Activated B cell treated with CpG ODN at 0.5 μM for 24 hours (primary cell): ENCODE measurements at regions not wholly inside any gene's neighbourhood (a gene's known extent, or its start where the extent isn't known, plus 50 kb on each side); places are given as distances from the start of the nearest gene placed in this dataset.

Experiments used
- ATAC-seq: fragments of 200-7000 bp; cut with Tn5 transposase; one replicate; pipeline ENCODE4 v1.10.0; 2021; ENCODE audit warnings: low read depth, mild to moderate bottlenecking, moderate library complexity
- CTCF ChIA-PET: fragments of 350-600 bp; sonication (Branson Sonifier 250); formaldehyde crosslinking; loops from one replicate; lab custom pipeline; 2021; ENCODE audit warnings: antibody characterized with exemption; lab: Charles Lee
- POLR2A ChIA-PET: fragments of 350-600 bp; sonication (Branson Sonifier 250); formaldehyde crosslinking; loops from one replicate; lab custom pipeline; 2021; ENCODE audit warnings: antibody characterized with exemption; lab: Charles Lee
- DNase-seq: peaks from one replicate; pipeline ENCODE4 v3.0.0; 2022
- H3K27ac Mint-ChIP-seq: one replicate; pipeline ENCODE4 v1.8.0; 2020; ENCODE audit warnings: mixed read lengths
- H3K27me3 Mint-ChIP-seq: one replicate; pipeline ENCODE4 v1.8.0; 2021; ENCODE audit warnings: mixed read lengths
- H3K36me3 Mint-ChIP-seq: one replicate; pipeline ENCODE4 v1.8.0; 2021; ENCODE audit warnings: low read depth, mixed read lengths
- H3K4me1 Mint-ChIP-seq: one replicate; pipeline ENCODE4 v1.8.0; 2021; ENCODE audit warnings: mixed read lengths
- H3K4me3 Mint-ChIP-seq: one replicate; pipeline ENCODE4 v1.8.0; 2020; ENCODE audit warnings: mild to moderate bottlenecking, mixed read lengths
- H3K9me3 Mint-ChIP-seq: one replicate; pipeline ENCODE4 v1.8.0; 2020; ENCODE audit warnings: mixed read lengths
- CTCF ChIP-seq: fragments of 200-600 bp; IDR thresholded peaks from one replicate; pipeline ENCODE4 v1.8.0; 2022; ENCODE audit warnings: antibody characterized with exemption, mild to moderate bottlenecking
- intact Hi-C: fragments of 100-400 bp; cut with micrococcal nuclease; formaldehyde crosslinking; loops from one replicate; pipeline ENCODE4 v1.15.1; 2024

- Mint-ChIP-seq H3K27me3 (no peaks in the 10 kb centered on the region), H3K9me3 (peaks cover 2% of the 10 kb centered on the region), H3K4me1 (no peaks in the 10 kb centered on the region), H3K36me3 (no peaks in the 10 kb centered on the region), H3K4me3 (no peak overlapping the region), H3K27ac (no peak overlapping the region)
- DNase-seq = no peak
- no peak for ATAC-seq
- ChIA-PET POLR2A (no interaction called here), CTCF (no interaction called here)
- TF ChIP-seq CTCF = no peak
- intact Hi-C loops = no loop called here
Observed at GRCh38 chr5:120298981-120299380, 165.1 kb upstream of the PRR16 start.

- Mint-ChIP-seq H3K27ac (no peak overlapping the region), H3K9me3 (peaks cover 2% of the 10 kb centered on the region), H3K36me3 (no peaks in the 10 kb centered on the region), H3K4me3 (no peak overlapping the region), H3K4me1 (no peaks in the 10 kb centered on the region), H3K27me3 (no peaks in the 10 kb centered on the region)
- no peak for ATAC-seq
- intact Hi-C loops = no loop called here
- ChIA-PET POLR2A (no interaction called here), CTCF (no interaction called here)
- no peak for TF ChIP-seq CTCF
- no peak for DNase-seq
Observed at GRCh38 chr5:120304663-120305062, 159.4 kb upstream of the PRR16 start.

GRCh38 chr5:120306303-120306702 is 157.8 kb upstream of the PRR16 start:
- Mint-ChIP-seq H3K36me3 (no peaks in the 10 kb centered on the region), H3K27me3 (no peaks in the 10 kb centered on the region), H3K27ac (no peak overlapping the region), H3K4me3 (no peak overlapping the region), H3K4me1 (no peaks in the 10 kb centered on the region), H3K9me3 (peaks cover 2% of the 10 kb centered on the region)
- no peak for TF ChIP-seq CTCF
- DNase-seq = no peak
- ChIA-PET POLR2A (no interaction called here), CTCF (no interaction called here)
- intact Hi-C loops = no loop called here
- ATAC-seq = no peak

- intact Hi-C loops = no loop called here
- TF ChIP-seq CTCF = no peak
- Mint-ChIP-seq H3K36me3 (no peaks in the 10 kb centered on the region), H3K27ac (no peak overlapping the region), H3K4me3 (no peak overlapping the region), H3K4me1 (no peaks in the 10 kb centered on the region), H3K9me3 (peaks cover 2% of the 10 kb centered on the region), H3K27me3 (no peaks in the 10 kb centered on the region)
- ATAC-seq = no peak
- ChIA-PET POLR2A (no interaction called here), CTCF (no interaction called here)
- DNase-seq = no peak
Observed at GRCh38 chr5:120314191-120314590, 149.9 kb upstream of the PRR16 start.

- Mint-ChIP-seq H3K27me3 (no peaks in the 10 kb centered on the region), H3K4me1 (no peaks in the 10 kb centered on the region), H3K36me3 (no peaks in the 10 kb centered on the region), H3K27ac (no peak overlapping the region), H3K9me3 (peaks cover 3% of the 10 kb centered on the region), H3K4me3 (no peak overlapping the region)
- no peak for TF ChIP-seq CTCF
- intact Hi-C loops = no loop called here
- DNase-seq (no peak), ATAC-seq (no peak)
- ChIA-PET POLR2A (no interaction called here), CTCF (no interaction called here)
Observed at GRCh38 chr5:120320626-120321025, 143.5 kb upstream of the PRR16 start.
